Mucosa of stomach (tissue), 1 donor: ENCODE measurements at regions not wholly inside any gene's neighbourhood (a gene's known extent, or its start where the extent isn't known, plus 50 kb on each side); places are given as distances from the start of the nearest gene placed in this dataset.

ENCODE experiments used
- H3K27me3 ChIP-seq: one replicate; pipeline ENCODE4 v1.7.0; 2013; ENCODE audit warnings: mild to moderate bottlenecking, low read length; ENCODE audit not compliant: control insufficient read depth, insufficient read depth
- H3K36me3 ChIP-seq: one replicate; pipeline ENCODE4 v1.7.0; 2013; ENCODE audit warnings: low read length; ENCODE audit not compliant: control insufficient read depth, insufficient read depth
- H3K4me1 ChIP-seq: one replicate; pipeline ENCODE4 v1.7.0; 2013; ENCODE audit warnings: mild to moderate bottlenecking, low read length; ENCODE audit not compliant: control insufficient read depth, insufficient read depth
- H3K4me3 ChIP-seq: one replicate; pipeline ENCODE4 v1.7.0; 2013; ENCODE audit warnings: low read length
- H3K9ac ChIP-seq: one replicate; pipeline ENCODE4 v1.7.0; 2013; ENCODE audit warnings: mild to moderate bottlenecking, low read length, moderate library complexity
- H3K9me3 ChIP-seq: one replicate; pipeline ENCODE4 v1.7.0; 2013; ENCODE audit warnings: mild to moderate bottlenecking, low read length, moderate library complexity; ENCODE audit not compliant: control insufficient read depth
- donor health status: Pancreatic carcinoma.

GRCh38 chr1:81606656-81607055 is 194.1 kb upstream of the ADGRL2 start:
- Histone ChIP-seq H3K27me3 (no peaks in the 10 kb centered on the region), H3K9me3 (no peaks in the 10 kb centered on the region), H3K36me3 (no peaks in the 10 kb centered on the region), H3K4me1 (no peaks in the 10 kb centered on the region), H3K4me3 (no peak overlapping the region), H3K9ac (no peak overlapping the region)

- Histone ChIP-seq H3K9me3 (no peaks in the 10 kb centered on the region), H3K27me3 (no peaks in the 10 kb centered on the region), H3K4me3 (no peak overlapping the region), H3K36me3 (no peaks in the 10 kb centered on the region), H3K9ac (no peak overlapping the region), H3K4me1 (no peaks in the 10 kb centered on the region)
Measured at GRCh38 chr1:81605023-81605422, 195.7 kb upstream of the ADGRL2 start.

GRCh38 chr1:81600878-81601622 is 199.7 kb upstream of the ADGRL2 start:
- Histone ChIP-seq H3K4me1 (no peaks in the 10 kb centered on the region), H3K9me3 (no peaks in the 10 kb centered on the region), H3K4me3 (no peak overlapping the region), H3K27me3 (no peaks in the 10 kb centered on the region), H3K36me3 (no peaks in the 10 kb centered on the region), H3K9ac (no peak overlapping the region)

- Histone ChIP-seq H3K27me3 (no peaks in the 10 kb centered on the region), H3K36me3 (no peaks in the 10 kb centered on the region), H3K4me3 (no peak overlapping the region), H3K4me1 (no peaks in the 10 kb centered on the region), H3K9me3 (no peaks in the 10 kb centered on the region), H3K9ac (no peak overlapping the region)
Measured at GRCh38 chr1:81600363-81600762, 200.4 kb upstream of the ADGRL2 start.

- Histone ChIP-seq H3K36me3 (no peaks in the 10 kb centered on the region), H3K9me3 (no peaks in the 10 kb centered on the region), H3K9ac (no peak overlapping the region), H3K4me1 (no peaks in the 10 kb centered on the region), H3K4me3 (no peak overlapping the region), H3K27me3 (no peaks in the 10 kb centered on the region)
Measured at GRCh38 chr1:81598623-81599022, 202.1 kb upstream of the ADGRL2 start.

GRCh38 chr1:81597720-81598426 is 202.9 kb upstream of the ADGRL2 start:
- H3K4me3 ChIP-seq = no peak overlapping the region
- H3K4me1 ChIP-seq = no peaks in the 10 kb centered on the region
- no peaks in the 10 kb centered on the region for H3K27me3 ChIP-seq

GRCh38 chr1:81596341-81596740 is 204.4 kb upstream of the ADGRL2 start:
- H3K4me3 ChIP-seq = no peak overlapping the region

More at GRCh38 chr1:81597720-81598426, 202.9 kb upstream of the ADGRL2 start:
- Histone ChIP-seq H3K9ac (no peak overlapping the region), H3K9me3 (no peaks in the 10 kb centered on the region), H3K36me3 (no peaks in the 10 kb centered on the region)

GRCh38 chr1:81594206-81594605 is 206.5 kb upstream of the ADGRL2 start:
- Histone ChIP-seq H3K4me3 (no peak overlapping the region), H3K9me3 (no peaks in the 10 kb centered on the region), H3K27me3 (no peaks in the 10 kb centered on the region), H3K9ac (no peak overlapping the region), H3K4me1 (no peaks in the 10 kb centered on the region), H3K36me3 (no peaks in the 10 kb centered on the region)

More at GRCh38 chr1:81596341-81596740, 204.4 kb upstream of the ADGRL2 start:
- Histone ChIP-seq H3K4me1 (no peaks in the 10 kb centered on the region), H3K27me3 (no peaks in the 10 kb centered on the region), H3K9me3 (no peaks in the 10 kb centered on the region), H3K9ac (no peak overlapping the region), H3K36me3 (no peaks in the 10 kb centered on the region)

- H3K4me3 ChIP-seq = no peak overlapping the region
- no peak overlapping the region for H3K9ac ChIP-seq
- H3K27me3 ChIP-seq = no peaks in the 10 kb centered on the region
- no peaks in the 10 kb centered on the region for H3K4me1 ChIP-seq
- H3K9me3 ChIP-seq = no peaks in the 10 kb centered on the region
- H3K36me3 ChIP-seq = no peaks in the 10 kb centered on the region
Measured at GRCh38 chr1:81592233-81592632, 208.5 kb upstream of the ADGRL2 start.

- Histone ChIP-seq H3K9ac (no peak overlapping the region), H3K36me3 (no peaks in the 10 kb centered on the region), H3K4me1 (no peaks in the 10 kb centered on the region), H3K27me3 (no peaks in the 10 kb centered on the region), H3K9me3 (no peaks in the 10 kb centered on the region), H3K4me3 (no peak overlapping the region)
Measured at GRCh38 chr1:81590171-81590570, 210.6 kb upstream of the ADGRL2 start.

GRCh38 chr1:81588149-81588548 is 212.6 kb upstream of the ADGRL2 start:
- Histone ChIP-seq H3K27me3 (no peaks in the 10 kb centered on the region), H3K9me3 (no peaks in the 10 kb centered on the region), H3K36me3 (no peaks in the 10 kb centered on the region), H3K4me3 (no peak overlapping the region), H3K4me1 (no peaks in the 10 kb centered on the region), H3K9ac (no peak overlapping the region)

- Histone ChIP-seq H3K9me3 (no peaks in the 10 kb centered on the region), H3K27me3 (no peaks in the 10 kb centered on the region), H3K4me3 (no peak overlapping the region), H3K4me1 (no peaks in the 10 kb centered on the region), H3K9ac (no peak overlapping the region), H3K36me3 (no peaks in the 10 kb centered on the region)
Measured at GRCh38 chr1:81587426-81587825, 213.3 kb upstream of the ADGRL2 start.
